ENCODE measurements at regions not wholly inside any gene's neighbourhood (a gene's known extent, or its start where the extent isn't known, plus 50 kb on each side); places are given as distances from the start of the nearest gene placed in this dataset.
A peak's percentile ranks its signal among the peaks of the same experiment; 100 is the strongest.

GRCh38 chr16:64656471-64656870, 465.4 kb downstream of the CDH11 start:
- Histone ChIP-seq H3K4me1 (peaks cover 0 to 19% (median 0%) of the 10 kb centered on the region in 4 donors), H3K4me3 (no peak overlapping the region), H3K36me3 (no peaks in the 10 kb centered on the region), H3K27me3 (no peaks in the 10 kb centered on the region), H3K27ac (no peak overlapping the region), H3K9me3 (no peaks in the 10 kb centered on the region)
- no peak for DNase-seq
- intact Hi-C loops (cut with DNase I; ENCODE audit: low total_unique reads) = no loop called here
- TF ChIP-seq CTCF (IDR thresholded peaks at IDR 0.05) = no peak

GRCh38 chr16:64654178-64654577, 467.7 kb downstream of the CDH11 start:
- no peak for TF ChIP-seq CTCF (IDR thresholded peaks at IDR 0.05)
- H3K36me3 ChIP-seq = no peaks in the 10 kb centered on the region
- intact Hi-C loops (cut with DNase I; ENCODE audit: low total_unique reads) = no loop called here
- no peak for DNase-seq
- H3K4me1 ChIP-seq = peaks cover 0 to 19% (median 0%) of the 10 kb centered on the region in 4 donors
- H3K4me3 ChIP-seq = no peak overlapping the region
- no peaks in the 10 kb centered on the region for H3K9me3 ChIP-seq
- no peaks in the 10 kb centered on the region for H3K27me3 ChIP-seq
- H3K27ac ChIP-seq = no peak overlapping the region

- peak in 1 of 2 donors; percentile 56 for DNase-seq
- intact Hi-C loops (cut with DNase I; ENCODE audit: low total_unique reads) = no loop called here
- no peaks in the 10 kb centered on the region for H3K36me3 ChIP-seq
- no peak overlapping the region for H3K27ac ChIP-seq
- no peak for TF ChIP-seq CTCF (IDR thresholded peaks at IDR 0.05)
- H3K9me3 ChIP-seq = peaks cover 0 to 6% (median 0%) of the 10 kb centered on the region in 3 donors
- no peaks in the 10 kb centered on the region for H3K27me3 ChIP-seq
- H3K4me3 ChIP-seq = no peak overlapping the region
- peaks cover 0 to 2% (median 0%) of the 10 kb centered on the region in 4 donors for H3K4me1 ChIP-seq
Measured at GRCh38 chr16:64648282-64648681, 473.6 kb downstream of the CDH11 start.

- no peaks in the 10 kb centered on the region for H3K4me1 ChIP-seq
- intact Hi-C loops (cut with DNase I; ENCODE audit: low total_unique reads) = no loop called here
- H3K36me3 ChIP-seq = no peaks in the 10 kb centered on the region
- peaks cover 0 to 6% (median 0%) of the 10 kb centered on the region in 3 donors for H3K9me3 ChIP-seq
- no peak for DNase-seq
- H3K27me3 ChIP-seq = no peaks in the 10 kb centered on the region
- no peak overlapping the region for H3K4me3 ChIP-seq
- no peak overlapping the region for H3K27ac ChIP-seq
- TF ChIP-seq CTCF (IDR thresholded peaks at IDR 0.05) = no peak
Measured at GRCh38 chr16:64641343-64641742, 480.5 kb downstream of the CDH11 start.

GRCh38 chr16:64638766-64639165, 483.1 kb downstream of the CDH11 start:
- H3K4me1 ChIP-seq = no peaks in the 10 kb centered on the region
- H3K27ac ChIP-seq = no peak overlapping the region
- H3K36me3 ChIP-seq = no peaks in the 10 kb centered on the region
- no peak for DNase-seq
- intact Hi-C loops (cut with DNase I; ENCODE audit: low total_unique reads) = no loop called here
- TF ChIP-seq CTCF (IDR thresholded peaks at IDR 0.05) = no peak
- no peak overlapping the region for H3K4me3 ChIP-seq
- no peaks in the 10 kb centered on the region for H3K27me3 ChIP-seq
- no peaks in the 10 kb centered on the region for H3K9me3 ChIP-seq

GRCh38 chr16:64629622-64630021, 492.2 kb downstream of the CDH11 start:
- H3K4me3 ChIP-seq = no peak overlapping the region
- no peak for TF ChIP-seq CTCF (IDR thresholded peaks at IDR 0.05)
- H3K27ac ChIP-seq = no peak overlapping the region
- intact Hi-C loops (cut with DNase I; ENCODE audit: low total_unique reads) = loop anchor here (5.0 to 10.0 kb wide), 2 partner anchors 65 to 1002 kb away; no protein-coding TSS in a partner anchor
- DNase-seq = no peak
- no peaks in the 10 kb centered on the region for H3K27me3 ChIP-seq
- peaks cover 0 to 11% (median 2%) of the 10 kb centered on the region in 4 donors for H3K4me1 ChIP-seq
- no peaks in the 10 kb centered on the region for H3K9me3 ChIP-seq
- no peaks in the 10 kb centered on the region for H3K36me3 ChIP-seq

Measured in tibial artery (tissue), 4 donors.